Right ventricle myocardium superior (tissue), 1 donor: ENCODE measurements at regions not wholly inside any gene's neighbourhood (a gene's known extent, or its start where the extent isn't known, plus 50 kb on each side); places are given as distances from the start of the nearest gene placed in this dataset.
A peak's percentile ranks its signal among the peaks of the same experiment; 100 is the strongest.

ENCODE experiments used
- ATAC-seq: fragments of 200-7000 bp; cut with Tn5 transposase; one replicate; pipeline ENCODE4 v1.9.1; 2020; ENCODE audit warnings: mild to moderate bottlenecking; ENCODE audit not compliant: poor library complexity
- DNase-seq: peaks from one replicate; pipeline ENCODE4 v3.0.0-alpha.2; 2020
- intact Hi-C: fragments of 100-400 bp; cut with DNase I; formaldehyde crosslinking; loops from one replicate; pipeline ENCODE4 v1.11.2; 2022
- donor health status: DM: no; HTN: yes; CAD: no; lungs with severe emphysema.

- DNase-seq (no peak), ATAC-seq (no peak)
- intact Hi-C loops = no loop called here
Observed at GRCh38 chr14:87879389-87879788, 113.6 kb downstream of the GALC start.

GRCh38 chr14:87878959-87879358, 114.0 kb downstream of the GALC start:
- ATAC-seq (no peak), DNase-seq (no peak)
- intact Hi-C loops = no loop called here

GRCh38 chr14:87877877-87878276, 115.1 kb downstream of the GALC start:
- ATAC-seq (no peak), DNase-seq (no peak)
- intact Hi-C loops = no loop called here

GRCh38 chr14:87874676-87875075, 118.3 kb downstream of the GALC start:
- DNase-seq (no peak), ATAC-seq (no peak)
- intact Hi-C loops = no loop called here

GRCh38 chr14:87873741-87874140, 119.2 kb downstream of the GALC start:
- ATAC-seq (no peak), DNase-seq (no peak)
- intact Hi-C loops = no loop called here

GRCh38 chr14:87869619-87870583, 123.1 kb downstream of the GALC start:
- intact Hi-C loops = no loop called here
- DNase-seq (no peak), ATAC-seq (peak; percentile 45)

GRCh38 chr14:87868920-87869319, 124.1 kb downstream of the GALC start:
- no peak for DNase-seq
- ATAC-seq = no peak
- intact Hi-C loops = no loop called here

GRCh38 chr14:87866116-87866515, 126.9 kb downstream of the GALC start:
- intact Hi-C loops = no loop called here
- ATAC-seq (no peak), DNase-seq (no peak)

GRCh38 chr14:87864356-87865270, 128.4 kb downstream of the GALC start:
- ATAC-seq (no peak), DNase-seq (no peak)
- intact Hi-C loops = no loop called here

GRCh38 chr14:87863047-87863446, 129.9 kb downstream of the GALC start:
- no peak for DNase-seq
- intact Hi-C loops = no loop called here
- ATAC-seq = no peak

- DNase-seq (no peak), ATAC-seq (no peak)
- intact Hi-C loops = no loop called here
Observed at GRCh38 chr14:87852107-87852506, 140.9 kb downstream of the GALC start.

- DNase-seq (no peak), ATAC-seq (no peak)
- intact Hi-C loops = no loop called here
Observed at GRCh38 chr14:87851190-87851589, 141.8 kb downstream of the GALC start.

- intact Hi-C loops = no loop called here
- no peak for ATAC-seq
Observed at GRCh38 chr14:87847216-87847755, 145.7 kb downstream of the GALC start.

GRCh38 chr14:87840906-87841305, 152.1 kb downstream of the GALC start:
- intact Hi-C loops = no loop called here
- ATAC-seq (no peak), DNase-seq (no peak)

More at GRCh38 chr14:87847216-87847755, 145.7 kb downstream of the GALC start:
- no peak for DNase-seq

- no peak for ATAC-seq
- DNase-seq = no peak
- intact Hi-C loops = no loop called here
Observed at GRCh38 chr14:87838931-87839330, 154.1 kb downstream of the GALC start.

GRCh38 chr14:87837296-87837695, 155.7 kb downstream of the GALC start:
- no peak for DNase-seq
- ATAC-seq = no peak
- intact Hi-C loops = no loop called here

- intact Hi-C loops = no loop called here
- ATAC-seq (no peak), DNase-seq (no peak)
Observed at GRCh38 chr14:87834594-87834993, 158.4 kb downstream of the GALC start.

GRCh38 chr14:87833026-87833425, 160.0 kb downstream of the GALC start:
- DNase-seq (no peak), ATAC-seq (no peak)
- intact Hi-C loops = no loop called here

GRCh38 chr14:87830443-87831096, 162.4 kb downstream of the GALC start:
- intact Hi-C loops = no loop called here
- DNase-seq (no peak), ATAC-seq (no peak)
